Smooth muscle cell (in vitro differentiated cells): ENCODE measurements at regions not wholly inside any gene's neighbourhood (a gene's known extent, or its start where the extent isn't known, plus 50 kb on each side); places are given as distances from the start of the nearest gene placed in this dataset.
"Not testable (repeated sequence)": the region's sequence is repeated elsewhere in the genome, so short reads cannot be mapped to it uniquely, and the experiment has no call there.

Experiments used
- DNase-seq: peaks from one replicate; lab custom pipeline; 2025; ENCODE audit not compliant: unreplicated experiment; lab: John Stamatoyannopoulos, UW
- H2AFZ ChIP-seq: fragments of 200-600 bp; sonication (generic); 2 replicates; pipeline ENCODE4 v1.6.0; 2016; ENCODE audit warnings: antibody characterized with exemption, low read depth, mild to moderate bottlenecking
- H3F3A ChIP-seq: fragments of 200-600 bp; sonication (generic); 2 replicates; pipeline ENCODE4 v1.6.0; 2017; ENCODE audit warnings: antibody characterized with exemption, low read depth
- H3K27ac ChIP-seq: fragments of 200-600 bp; sonication (generic); 2 replicates; pipeline ENCODE4 v1.5.1; 2016; ENCODE audit warnings: low read depth, mild to moderate bottlenecking
- H3K27me3 ChIP-seq: fragments of 200-600 bp; sonication (generic); 2 replicates; pipeline ENCODE4 v1.6.1; 2016; ENCODE audit warnings: low read depth, mild to moderate bottlenecking
- H3K36me3 ChIP-seq: fragments of 200-600 bp; sonication (generic); 2 replicates; pipeline ENCODE4 v1.5.1; 2016; ENCODE audit warnings: low read depth
- H3K4me1 ChIP-seq: fragments of 200-600 bp; sonication (generic); 2 replicates; pipeline ENCODE4 v1.5.1; 2016; ENCODE audit warnings: low read depth
- H3K4me2 ChIP-seq: fragments of 200-600 bp; sonication (generic); 2 replicates; pipeline ENCODE4 v1.6.0; 2016; ENCODE audit warnings: mild to moderate bottlenecking
- H3K4me3 ChIP-seq: fragments of 200-600 bp; sonication (generic); 2 replicates; pipeline ENCODE4 v1.5.1; 2016; ENCODE audit warnings: mild to moderate bottlenecking
- H3K79me2 ChIP-seq: fragments of 200-600 bp; sonication (generic); 2 replicates; pipeline ENCODE4 v1.6.0; 2016; ENCODE audit warnings: low read depth, mild to moderate bottlenecking
- H3K9ac ChIP-seq: fragments of 200-600 bp; sonication (generic); 2 replicates; pipeline ENCODE4 v1.6.0; 2016; ENCODE audit warnings: low read depth
- H3K9me3 ChIP-seq: fragments of 200-600 bp; sonication (generic); replicated peaks from 2 replicates; pipeline ENCODE4 v1.5.1; 2016; ENCODE audit warnings: low read depth
- H4K20me1 ChIP-seq: fragments of 200-600 bp; sonication (generic); 2 replicates; pipeline ENCODE4 v1.6.0; 2016; ENCODE audit warnings: low read depth
- WGBS: methylation state at CpG from one replicate; pipeline ENCODE4 v1.1.7; 2016; ENCODE audit warnings: low lambda C conversion rate; 5-methylcytosine and 5-hydroxymethylcytosine counted together
- TF ChIP-seq, protein P1 (sequence below): fragments of 200-600 bp; sonication (generic); IDR thresholded peaks from 2 replicates; pipeline ENCODE4 v1.5.1; 2017; ENCODE audit warnings: borderline replicate concordance, mild to moderate bottlenecking, antibody characterized with exemption; ENCODE audit not compliant: insufficient read depth, poor library complexity, severe bottlenecking

DNA sequence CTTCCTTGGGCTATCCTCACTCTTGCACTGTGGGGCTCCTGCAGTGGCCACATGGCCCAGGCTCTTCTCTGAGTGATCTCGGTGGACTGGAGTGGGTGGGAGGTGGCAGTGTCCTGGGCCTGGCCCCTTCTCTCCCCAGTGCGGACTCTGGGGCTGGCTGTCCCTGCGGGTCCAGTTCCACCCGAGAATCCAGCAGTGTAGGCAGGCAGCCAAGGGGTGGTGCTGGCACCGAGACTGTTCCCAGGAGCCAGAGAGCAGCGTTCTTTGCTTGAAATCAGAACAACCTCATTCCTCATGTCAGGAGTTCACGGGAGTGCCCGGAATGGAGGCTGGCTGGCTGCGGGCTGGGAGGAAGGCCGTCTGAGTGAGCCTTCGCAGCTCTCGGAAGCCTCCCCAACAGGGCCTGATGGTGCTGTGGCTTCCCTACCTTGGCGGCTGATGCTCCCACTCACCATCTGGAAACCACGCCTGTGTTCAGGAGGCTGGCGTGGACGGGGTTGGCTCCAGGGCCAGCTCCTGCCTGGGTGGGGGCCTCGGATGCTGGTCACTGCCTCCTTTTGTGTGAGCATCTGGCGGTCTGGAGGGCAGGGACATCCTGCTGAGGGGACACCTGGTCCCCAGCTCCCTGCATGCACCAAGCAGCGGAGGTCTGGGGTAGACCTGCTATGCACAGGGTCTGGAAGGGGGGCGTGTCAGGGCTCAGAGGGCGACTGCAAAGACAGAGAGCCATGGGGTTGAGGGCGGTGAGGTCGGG, 238.9 kb downstream of the TMEM121 start:
- not testable (repeated sequence) for H3K27ac ChIP-seq, H4K20me1 ChIP-seq, H3F3A ChIP-seq, H3K9me3 ChIP-seq, H3K27me3 ChIP-seq, H2AFZ ChIP-seq, H3K4me1 ChIP-seq, H3K36me3 ChIP-seq, H3K79me2 ChIP-seq, H3K4me3 ChIP-seq, DNase-seq, H3K4me2 ChIP-seq, H3K9ac ChIP-seq
- 80% methylated on average over 10 of the region's 23 CpGs for WGBS

DNA sequence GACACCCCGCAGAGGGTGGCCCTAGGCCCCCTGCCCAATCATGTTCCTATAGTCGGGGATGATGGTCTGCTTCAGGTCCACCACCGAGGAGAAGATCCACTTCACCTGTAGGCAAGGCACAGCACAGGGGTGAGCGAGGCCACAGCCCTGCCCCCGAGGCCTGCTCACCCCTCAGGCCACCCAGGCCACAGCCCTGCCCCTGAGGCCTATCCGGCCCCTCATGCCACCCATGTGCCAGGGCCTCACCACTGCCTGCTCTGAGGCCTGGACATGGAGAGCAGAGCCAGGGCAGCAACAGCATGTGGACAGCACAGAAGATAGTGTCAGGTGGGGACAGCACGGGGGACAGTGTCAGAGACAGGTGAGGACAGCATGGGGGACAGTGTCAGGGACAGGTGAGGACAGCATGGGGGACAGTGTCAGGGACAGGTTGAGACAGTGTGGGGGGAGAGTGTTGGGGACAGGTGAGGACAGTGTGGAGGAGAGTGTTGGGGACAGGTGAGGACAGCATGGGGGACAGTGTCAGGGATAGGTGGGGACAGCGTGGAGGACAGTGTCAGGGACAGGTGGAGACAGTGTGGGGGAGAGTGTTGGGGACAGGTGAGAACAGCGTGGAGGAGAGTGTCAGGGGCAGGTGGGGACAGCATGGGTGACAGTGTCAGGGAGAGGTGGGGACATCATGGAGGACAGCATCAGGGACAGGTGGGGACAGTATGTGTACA, 239.7 kb downstream of the TMEM121 start:
- Histone ChIP-seq H3K9me3 (no peaks in the 10 kb centered on the region), H3K4me3 (no peak overlapping the region), H4K20me1 (no peaks in the 10 kb centered on the region), H3K36me3 (no peaks in the 10 kb centered on the region), H3K4me2 (no peak overlapping the region), H3K79me2 (no peaks in the 10 kb centered on the region), H3K4me1 (no peaks in the 10 kb centered on the region), H3K27me3 (no peaks in the 10 kb centered on the region), H2AFZ (no peak overlapping the region), H3K9ac (no peak overlapping the region), H3F3A (no peaks in the 10 kb centered on the region), H3K27ac (no peak overlapping the region)
- TF ChIP-seq, protein P1, sequence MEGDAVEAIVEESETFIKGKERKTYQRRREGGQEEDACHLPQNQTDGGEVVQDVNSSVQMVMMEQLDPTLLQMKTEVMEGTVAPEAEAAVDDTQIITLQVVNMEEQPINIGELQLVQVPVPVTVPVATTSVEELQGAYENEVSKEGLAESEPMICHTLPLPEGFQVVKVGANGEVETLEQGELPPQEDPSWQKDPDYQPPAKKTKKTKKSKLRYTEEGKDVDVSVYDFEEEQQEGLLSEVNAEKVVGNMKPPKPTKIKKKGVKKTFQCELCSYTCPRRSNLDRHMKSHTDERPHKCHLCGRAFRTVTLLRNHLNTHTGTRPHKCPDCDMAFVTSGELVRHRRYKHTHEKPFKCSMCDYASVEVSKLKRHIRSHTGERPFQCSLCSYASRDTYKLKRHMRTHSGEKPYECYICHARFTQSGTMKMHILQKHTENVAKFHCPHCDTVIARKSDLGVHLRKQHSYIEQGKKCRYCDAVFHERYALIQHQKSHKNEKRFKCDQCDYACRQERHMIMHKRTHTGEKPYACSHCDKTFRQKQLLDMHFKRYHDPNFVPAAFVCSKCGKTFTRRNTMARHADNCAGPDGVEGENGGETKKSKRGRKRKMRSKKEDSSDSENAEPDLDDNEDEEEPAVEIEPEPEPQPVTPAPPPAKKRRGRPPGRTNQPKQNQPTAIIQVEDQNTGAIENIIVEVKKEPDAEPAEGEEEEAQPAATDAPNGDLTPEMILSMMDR: no peak
- no peak for DNase-seq
- WGBS: 79% methylated on average over 8 of the region's 9 CpGs

DNA sequence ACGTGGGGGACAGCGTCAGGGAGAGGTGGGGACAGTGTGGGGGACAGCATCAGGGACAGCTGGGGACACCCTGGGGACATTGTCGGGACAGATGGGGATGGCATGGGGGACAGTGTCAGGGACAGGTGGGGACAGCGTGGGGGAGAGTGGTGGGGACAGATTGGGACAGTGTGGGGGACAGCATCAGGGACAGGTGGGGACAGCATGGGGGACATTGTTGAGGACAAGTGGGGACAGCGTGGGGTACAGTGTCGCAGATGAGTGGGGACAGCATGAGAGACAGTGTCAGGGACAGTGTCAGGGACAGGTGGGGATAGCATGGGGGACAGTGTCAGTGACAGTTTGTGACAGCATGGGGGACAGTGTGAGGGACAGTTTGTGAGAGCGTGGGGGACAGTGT, 240.9 kb downstream of the TMEM121 start:
- no peaks in the 10 kb centered on the region for H3K27me3 ChIP-seq
- TF ChIP-seq, protein P1: no peak
- H3K9me3 ChIP-seq: no peaks in the 10 kb centered on the region
- no peaks in the 10 kb centered on the region for H3K36me3 ChIP-seq
- no peaks in the 10 kb centered on the region for H3F3A ChIP-seq
- no peak overlapping the region for H3K27ac ChIP-seq
- DNase-seq: no peak
- WGBS: 86% methylated on average over 3 of the region's 7 CpGs
- no peak overlapping the region for H3K9ac ChIP-seq
- no peak overlapping the region for H2AFZ ChIP-seq
- no peaks in the 10 kb centered on the region for H4K20me1 ChIP-seq
- H3K4me1 ChIP-seq: no peaks in the 10 kb centered on the region
- H3K4me3 ChIP-seq: no peak overlapping the region
- H3K4me2 ChIP-seq: no peak overlapping the region
- H3K79me2 ChIP-seq: no peaks in the 10 kb centered on the region

DNA sequence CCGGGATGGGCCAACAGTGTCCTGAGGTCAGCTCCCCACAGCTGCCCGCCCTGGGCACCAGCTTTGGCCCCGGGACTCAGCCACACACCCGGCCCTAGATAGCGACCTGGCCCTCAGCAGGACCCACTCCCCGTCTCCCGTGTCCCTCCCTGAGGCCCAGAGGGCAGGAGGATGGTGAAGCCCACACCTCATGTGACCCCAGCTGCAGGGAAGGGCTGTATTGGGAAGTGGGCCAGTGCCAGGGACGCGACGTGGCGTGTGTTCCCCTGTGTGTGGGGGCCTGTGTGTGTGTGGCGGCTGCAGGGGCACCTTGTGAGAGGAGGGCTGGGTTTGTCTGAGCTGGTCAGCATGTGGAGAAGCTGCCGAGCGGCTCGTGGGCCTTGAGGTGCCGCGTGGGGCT, 241.7 kb downstream of the TMEM121 start:
- not testable (repeated sequence) for H3K36me3 ChIP-seq, H3K27me3 ChIP-seq, H3K4me3 ChIP-seq, H3K4me1 ChIP-seq, H2AFZ ChIP-seq, H3F3A ChIP-seq, H3K79me2 ChIP-seq, H3K9me3 ChIP-seq, H3K4me2 ChIP-seq, H3K9ac ChIP-seq, H3K27ac ChIP-seq, H4K20me1 ChIP-seq, DNase-seq
- whole genome bisulfite sequencing: 83% methylated on average over 16 of the region's 17 CpGs

DNA sequence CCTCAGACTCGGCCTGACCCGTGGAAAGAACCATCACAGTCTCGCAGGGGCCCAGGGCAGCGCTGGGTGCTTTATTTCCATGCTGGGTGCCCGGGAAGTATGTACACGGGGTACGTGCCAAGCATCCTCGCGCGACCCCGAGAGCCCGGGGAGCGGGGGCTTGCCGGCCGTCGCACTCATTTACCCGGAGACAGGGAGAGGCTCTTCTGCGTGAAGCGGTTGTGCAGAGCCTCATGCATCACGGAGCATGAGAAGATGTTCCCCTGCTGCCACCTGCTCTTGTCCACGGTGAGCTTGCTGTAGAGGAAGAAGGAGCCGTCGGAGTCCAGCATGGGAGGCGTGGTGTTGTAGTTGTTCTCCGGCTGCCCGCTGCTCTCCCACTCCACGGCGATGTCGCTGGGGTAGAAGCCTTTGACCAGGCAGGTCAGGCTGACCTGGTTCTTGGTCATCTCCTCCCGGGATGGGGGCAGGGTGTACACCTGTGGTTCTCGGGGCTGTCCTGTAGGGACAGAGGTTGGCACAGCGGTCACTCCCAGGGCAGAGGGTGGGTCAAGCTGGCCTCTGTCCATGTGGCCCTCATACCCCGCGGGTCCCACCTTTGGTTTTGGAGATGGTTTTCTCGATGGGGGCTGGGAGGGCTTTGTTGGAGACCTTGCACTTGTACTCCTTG, 242.8 kb downstream of the TMEM121 start:
- not testable (repeated sequence) for H3K4me2 ChIP-seq, H3K9me3 ChIP-seq, H3K27me3 ChIP-seq, H2AFZ ChIP-seq, H3K36me3 ChIP-seq, H3K79me2 ChIP-seq, DNase-seq, H3K27ac ChIP-seq, H3K9ac ChIP-seq, H3K4me3 ChIP-seq, H3K4me1 ChIP-seq, H3F3A ChIP-seq, H4K20me1 ChIP-seq
- WGBS: 88% methylated on average over 30 of the region's 35 CpGs

DNA sequence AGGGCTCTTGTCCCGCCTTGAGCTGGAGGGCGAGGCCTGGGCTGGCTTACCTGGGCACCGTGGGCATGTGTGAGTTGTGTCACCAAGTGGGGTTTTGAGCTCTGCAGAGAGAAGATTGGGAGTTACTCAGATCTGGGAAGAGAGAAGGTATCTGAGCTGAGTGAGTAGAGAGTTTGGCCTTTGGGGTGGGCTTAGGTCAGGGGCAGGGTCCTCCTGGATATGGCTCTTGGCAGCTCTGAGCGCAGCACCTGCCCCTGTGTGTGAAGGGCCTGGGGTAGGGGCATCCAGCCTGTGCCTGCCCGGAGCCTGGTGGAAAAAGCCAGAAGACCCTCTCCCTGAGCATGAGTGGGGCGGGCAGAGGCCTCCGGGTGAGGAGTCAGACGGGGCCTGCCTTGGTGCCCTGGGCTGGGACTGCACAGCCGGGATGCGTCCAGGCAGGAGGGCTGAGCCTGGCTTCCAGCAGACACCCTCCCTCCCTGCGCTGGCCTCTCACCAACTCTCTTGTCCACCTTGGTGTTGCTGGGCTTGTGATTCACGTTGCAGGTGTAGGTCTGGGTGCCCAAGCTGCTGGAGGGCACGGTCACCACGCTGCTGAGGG, 244.3 kb downstream of the TMEM121 start:
- H3F3A ChIP-seq: not testable (repeated sequence)

More for the DNA sequence above, 244.3 kb downstream of the TMEM121 start:
- DNase-seq, H3K79me2 ChIP-seq, H3K4me1 ChIP-seq, H3K9me3 ChIP-seq, H4K20me1 ChIP-seq, H3K9ac ChIP-seq, H3K36me3 ChIP-seq, H3K27me3 ChIP-seq, H3K4me3 ChIP-seq, H3K4me2 ChIP-seq, H3K27ac ChIP-seq, H2AFZ ChIP-seq: not testable (repeated sequence)
- 76% methylated on average over 10 of the region's 14 CpGs for whole genome bisulfite sequencing
